8988T (cell line): ENCODE measurements at regions not wholly inside any gene's neighbourhood (a gene's known extent, or its start where the extent isn't known, plus 50 kb on each side); places are given as distances from the start of the nearest gene placed in this dataset.

ENCODE experiments used
- DNase-seq: peaks from one replicate; pipeline ENCODE4 v3.0.0; 2011

GRCh38 chr11:92727769-92728168, 241.7 kb upstream of the MTNR1B start:
- DNase-seq = no peak

GRCh38 chr11:92728628-92729027, 240.8 kb upstream of the MTNR1B start:
- no peak for DNase-seq

GRCh38 chr11:92735039-92735438, 234.4 kb upstream of the MTNR1B start:
- DNase-seq = no peak

GRCh38 chr11:92738276-92738675, 231.2 kb upstream of the MTNR1B start:
- DNase-seq = no peak

- DNase-seq = no peak
Measured at GRCh38 chr11:92739041-92739440, 230.4 kb upstream of the MTNR1B start.

GRCh38 chr11:92739491-92739890, 230.0 kb upstream of the MTNR1B start:
- no peak for DNase-seq

- DNase-seq = no peak
Measured at GRCh38 chr11:92740276-92740675, 229.2 kb upstream of the MTNR1B start.

- DNase-seq = no peak
Measured at GRCh38 chr11:92744929-92745585, 224.4 kb upstream of the MTNR1B start.

- no peak for DNase-seq
Measured at GRCh38 chr11:92750794-92751193, 218.7 kb upstream of the MTNR1B start.

GRCh38 chr11:92751594-92751993, 217.9 kb upstream of the MTNR1B start:
- no peak for DNase-seq

GRCh38 chr11:92752122-92752521, 217.3 kb upstream of the MTNR1B start:
- no peak for DNase-seq

- no peak for DNase-seq
Measured at GRCh38 chr11:92753161-92753560, 216.3 kb upstream of the MTNR1B start.

- DNase-seq = no peak
Measured at GRCh38 chr11:92758241-92758780, 211.1 kb upstream of the MTNR1B start.

GRCh38 chr11:92759571-92760214, 209.8 kb upstream of the MTNR1B start:
- DNase-seq = no peak

GRCh38 chr11:92762121-92762540, 207.3 kb upstream of the MTNR1B start:
- DNase-seq = no peak

- no peak for DNase-seq
Measured at GRCh38 chr11:92763336-92763735, 206.1 kb upstream of the MTNR1B start.

- no peak for DNase-seq
Measured at GRCh38 chr11:92764128-92764527, 205.3 kb upstream of the MTNR1B start.

- DNase-seq = no peak
Measured at GRCh38 chr11:92765082-92765840, 204.2 kb upstream of the MTNR1B start.

- DNase-seq = no peak
Measured at GRCh38 chr11:92765965-92766371, 203.5 kb upstream of the MTNR1B start.

- DNase-seq = no peak
Measured at GRCh38 chr11:92766698-92767097, 202.8 kb upstream of the MTNR1B start.

GRCh38 chr11:92767416-92767815, 202.0 kb upstream of the MTNR1B start:
- no peak for DNase-seq

- DNase-seq = no peak
Measured at GRCh38 chr11:92768121-92768840, 201.2 kb upstream of the MTNR1B start.

- no peak for DNase-seq
Measured at GRCh38 chr11:92769112-92769511, 200.3 kb upstream of the MTNR1B start.
